Smooth muscle cell (in vitro differentiated cells): ENCODE measurements at regions not wholly inside any gene's neighbourhood (a gene's known extent, or its start where the extent isn't known, plus 50 kb on each side); places are given as distances from the start of the nearest gene placed in this dataset.

ENCODE experiments used
- DNase-seq: peaks from one replicate; lab custom pipeline; 2025; ENCODE audit not compliant: unreplicated experiment; lab: John Stamatoyannopoulos, UW
- H2AFZ ChIP-seq: fragments of 200-600 bp; sonication (generic); 2 replicates; pipeline ENCODE4 v1.6.0; 2016; ENCODE audit warnings: antibody characterized with exemption, low read depth, mild to moderate bottlenecking
- H3F3A ChIP-seq: fragments of 200-600 bp; sonication (generic); 2 replicates; pipeline ENCODE4 v1.6.0; 2017; ENCODE audit warnings: antibody characterized with exemption, low read depth
- H3K27ac ChIP-seq: fragments of 200-600 bp; sonication (generic); 2 replicates; pipeline ENCODE4 v1.5.1; 2016; ENCODE audit warnings: low read depth, mild to moderate bottlenecking
- H3K27me3 ChIP-seq: fragments of 200-600 bp; sonication (generic); 2 replicates; pipeline ENCODE4 v1.6.1; 2016; ENCODE audit warnings: low read depth, mild to moderate bottlenecking
- H3K36me3 ChIP-seq: fragments of 200-600 bp; sonication (generic); 2 replicates; pipeline ENCODE4 v1.5.1; 2016; ENCODE audit warnings: low read depth
- H3K4me1 ChIP-seq: fragments of 200-600 bp; sonication (generic); 2 replicates; pipeline ENCODE4 v1.5.1; 2016; ENCODE audit warnings: low read depth
- H3K4me2 ChIP-seq: fragments of 200-600 bp; sonication (generic); 2 replicates; pipeline ENCODE4 v1.6.0; 2016; ENCODE audit warnings: mild to moderate bottlenecking
- H3K4me3 ChIP-seq: fragments of 200-600 bp; sonication (generic); 2 replicates; pipeline ENCODE4 v1.5.1; 2016; ENCODE audit warnings: mild to moderate bottlenecking
- H3K79me2 ChIP-seq: fragments of 200-600 bp; sonication (generic); 2 replicates; pipeline ENCODE4 v1.6.0; 2016; ENCODE audit warnings: low read depth, mild to moderate bottlenecking
- H3K9ac ChIP-seq: fragments of 200-600 bp; sonication (generic); 2 replicates; pipeline ENCODE4 v1.6.0; 2016; ENCODE audit warnings: low read depth
- H3K9me3 ChIP-seq: fragments of 200-600 bp; sonication (generic); replicated peaks from 2 replicates; pipeline ENCODE4 v1.5.1; 2016; ENCODE audit warnings: low read depth
- H4K20me1 ChIP-seq: fragments of 200-600 bp; sonication (generic); 2 replicates; pipeline ENCODE4 v1.6.0; 2016; ENCODE audit warnings: low read depth
- CTCF ChIP-seq: fragments of 200-600 bp; sonication (generic); IDR thresholded peaks from 2 replicates; pipeline ENCODE4 v1.5.1; 2017; ENCODE audit warnings: borderline replicate concordance, mild to moderate bottlenecking, antibody characterized with exemption; ENCODE audit not compliant: insufficient read depth, poor library complexity, severe bottlenecking
- WGBS: methylation state at CpG from one replicate; pipeline ENCODE4 v1.1.7; 2016; ENCODE audit warnings: low lambda C conversion rate; 5-methylcytosine and 5-hydroxymethylcytosine counted together

- Histone ChIP-seq H3F3A (no peaks in the 10 kb centered on the region), H2AFZ (no peak overlapping the region), H3K79me2 (no peaks in the 10 kb centered on the region), H3K4me1 (no peaks in the 10 kb centered on the region), H3K27me3 (peaks cover 3% of the 10 kb centered on the region), H3K36me3 (no peaks in the 10 kb centered on the region), H3K9me3 (no peaks in the 10 kb centered on the region), H3K4me3 (no peak overlapping the region), H3K4me2 (no peak overlapping the region), H3K9ac (no peak overlapping the region), H4K20me1 (no peaks in the 10 kb centered on the region), H3K27ac (no peak overlapping the region)
- 92% methylated on average over 8 of the region's 8 CpGs for WGBS
- DNase-seq: no peak
- no peak for TF ChIP-seq CTCF
Observed at GRCh38 chr11:92759571-92760214, 209.8 kb upstream of the MTNR1B start.

GRCh38 chr11:92762121-92762540, 207.3 kb upstream of the MTNR1B start:
- H2AFZ ChIP-seq: no peak overlapping the region
- 74% methylated on average over 3 of the region's 3 CpGs for WGBS
- no peak overlapping the region for H3K27ac ChIP-seq

GRCh38 chr11:92763336-92763735, 206.1 kb upstream of the MTNR1B start:
- Histone ChIP-seq H3K36me3 (no peaks in the 10 kb centered on the region), H3K27me3 (peaks cover 3% of the 10 kb centered on the region), H2AFZ (no peak overlapping the region), H3F3A (no peaks in the 10 kb centered on the region), H3K27ac (no peak overlapping the region), H3K4me1 (no peaks in the 10 kb centered on the region), H3K4me2 (no peak overlapping the region), H3K9me3 (no peaks in the 10 kb centered on the region), H3K9ac (no peak overlapping the region), H3K79me2 (no peaks in the 10 kb centered on the region), H3K4me3 (no peak overlapping the region), H4K20me1 (no peaks in the 10 kb centered on the region)
- no peak for DNase-seq
- no peak for TF ChIP-seq CTCF

More at GRCh38 chr11:92762121-92762540, 207.3 kb upstream of the MTNR1B start:
- no peak for TF ChIP-seq CTCF
- H3K4me3 ChIP-seq: no peak overlapping the region
- H3K79me2 ChIP-seq: no peaks in the 10 kb centered on the region
- H4K20me1 ChIP-seq: no peaks in the 10 kb centered on the region
- no peaks in the 10 kb centered on the region for H3K36me3 ChIP-seq
- peaks cover 3% of the 10 kb centered on the region for H3K27me3 ChIP-seq
- H3K4me2 ChIP-seq: no peak overlapping the region
- no peaks in the 10 kb centered on the region for H3K4me1 ChIP-seq
- no peak for DNase-seq
- no peaks in the 10 kb centered on the region for H3F3A ChIP-seq
- H3K9ac ChIP-seq: no peak overlapping the region
- no peaks in the 10 kb centered on the region for H3K9me3 ChIP-seq

GRCh38 chr11:92764128-92764527, 205.3 kb upstream of the MTNR1B start:
- no peaks in the 10 kb centered on the region for H3K79me2 ChIP-seq
- H3K4me2 ChIP-seq: no peak overlapping the region
- no peaks in the 10 kb centered on the region for H3F3A ChIP-seq
- no peak overlapping the region for H3K27ac ChIP-seq
- peaks cover 2% of the 10 kb centered on the region for H3K27me3 ChIP-seq
- no peaks in the 10 kb centered on the region for H3K36me3 ChIP-seq
- WGBS: 82% methylated on average over 4 of the region's 4 CpGs
- H3K9ac ChIP-seq: no peak overlapping the region
- H4K20me1 ChIP-seq: no peaks in the 10 kb centered on the region
- TF ChIP-seq CTCF: no peak
- H3K4me3 ChIP-seq: no peak overlapping the region
- no peak overlapping the region for H2AFZ ChIP-seq
- DNase-seq: no peak
- no peaks in the 10 kb centered on the region for H3K9me3 ChIP-seq
- H3K4me1 ChIP-seq: no peaks in the 10 kb centered on the region
